CD4-positive, alpha-beta T cell treated with Interferon alpha-2 for 1 hour (primary cell): ENCODE measurements at regions not wholly inside any gene's neighbourhood (a gene's known extent, or its start where the extent isn't known, plus 50 kb on each side); places are given as distances from the start of the nearest gene placed in this dataset.
"Not testable (repeated sequence)": the region's sequence is repeated elsewhere in the genome, so short reads cannot be mapped to it uniquely, and the experiment has no call there.

ENCODE experiments used
- DNase-seq, 2 donors: peaks; one replicate each; pipeline ENCODE4 v3.0.0-alpha.2; 2020 to 2022

DNA sequence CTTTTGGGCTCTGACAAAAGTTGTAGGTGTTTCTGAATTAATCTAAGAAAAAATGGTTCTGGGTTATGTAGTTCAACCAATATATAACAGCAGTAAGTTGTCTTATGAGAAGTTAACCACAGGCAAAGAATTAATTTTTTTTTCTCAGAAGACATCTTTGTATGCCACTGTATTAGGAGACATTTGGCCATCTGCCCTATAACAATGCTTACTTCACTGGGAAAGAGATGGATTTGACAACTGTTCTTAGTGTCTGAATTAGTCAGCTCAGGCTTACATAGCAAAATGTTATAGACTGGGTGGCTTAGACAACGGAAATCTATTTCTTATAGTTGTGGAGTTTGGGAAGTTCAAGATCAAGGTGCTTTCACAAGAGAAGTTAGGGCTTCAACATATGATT is 508.1 kb downstream of the STIM2 start:
- DNase-seq, result no peak

DNA sequence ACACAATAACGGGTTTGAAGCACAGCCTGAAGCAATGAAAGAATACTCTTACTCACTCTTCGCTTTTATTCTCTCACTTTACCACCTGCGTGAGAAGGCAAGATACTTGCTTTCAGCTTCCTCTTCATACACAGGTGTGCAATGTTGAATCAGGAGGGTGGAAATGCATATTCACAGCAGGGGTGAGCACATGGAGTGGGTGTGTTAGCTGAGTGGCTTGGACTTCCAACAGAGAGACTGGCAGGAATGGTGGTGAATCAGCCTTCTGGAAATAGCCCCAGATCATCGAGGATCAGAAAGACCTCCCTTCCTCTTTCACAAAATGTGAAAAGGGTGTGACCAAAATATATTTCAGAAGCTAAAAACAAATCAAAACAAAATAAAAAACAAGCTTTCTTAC is 521.2 kb downstream of the STIM2 start:
- no peak for DNase-seq

- no peak for DNase-seq
These were observed 527.1 kb downstream of the STIM2 start for GRCh38 chr4:27387711-27388110.

DNA sequence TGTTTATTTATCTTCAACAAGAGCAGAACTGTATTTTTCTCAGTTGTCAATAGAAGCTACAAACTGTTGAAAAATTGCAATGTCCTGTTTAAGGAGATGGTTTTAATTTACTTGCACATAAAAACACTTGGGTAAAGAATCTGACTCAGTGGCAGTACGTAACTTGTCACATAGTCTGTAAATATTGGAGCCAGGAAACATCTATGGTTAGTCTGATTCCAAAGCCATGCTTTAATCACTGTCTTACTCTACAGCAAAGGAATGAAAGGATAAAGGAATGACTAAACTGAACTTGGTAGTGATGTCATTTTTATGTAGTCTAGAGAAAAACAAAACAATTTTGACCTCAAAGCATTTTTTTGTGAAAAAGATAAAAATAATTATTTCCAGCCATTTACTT is 537.2 kb downstream of the STIM2 start:
- DNase-seq, result no peak

- DNase-seq, result no peak
These were observed 538.1 kb downstream of the STIM2 start for GRCh38 chr4:27398631-27399310.

DNA sequence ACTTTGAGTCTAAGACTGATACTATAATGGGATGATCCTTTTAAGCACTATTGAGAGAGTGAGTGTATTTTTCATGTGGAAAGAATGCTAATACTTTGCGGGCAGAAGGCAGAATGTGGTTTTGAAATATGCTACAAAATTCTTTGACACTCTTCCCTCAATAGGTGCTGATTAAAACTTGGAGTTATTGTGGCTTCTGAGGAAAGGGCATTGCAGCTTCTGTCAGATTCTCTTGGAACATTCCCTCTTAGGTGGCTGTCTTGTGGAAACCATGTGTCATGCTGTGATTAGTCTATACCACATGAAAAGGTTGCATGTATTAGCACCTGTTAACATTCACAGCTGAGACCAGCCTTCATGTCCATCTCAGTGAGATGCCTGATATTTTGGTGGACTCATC is 547.0 kb downstream of the STIM2 start:
- DNase-seq, result no peak

GRCh38 chr4:27412613-27413012 is 552.0 kb downstream of the STIM2 start:
- DNase-seq, result no peak

- DNase-seq, result no peak
These were observed 554.5 kb downstream of the STIM2 start for GRCh38 chr4:27414887-27415731.

- DNase-seq, result no peak
These were observed 568.0 kb downstream of the STIM2 start for GRCh38 chr4:27428661-27429060.

DNA sequence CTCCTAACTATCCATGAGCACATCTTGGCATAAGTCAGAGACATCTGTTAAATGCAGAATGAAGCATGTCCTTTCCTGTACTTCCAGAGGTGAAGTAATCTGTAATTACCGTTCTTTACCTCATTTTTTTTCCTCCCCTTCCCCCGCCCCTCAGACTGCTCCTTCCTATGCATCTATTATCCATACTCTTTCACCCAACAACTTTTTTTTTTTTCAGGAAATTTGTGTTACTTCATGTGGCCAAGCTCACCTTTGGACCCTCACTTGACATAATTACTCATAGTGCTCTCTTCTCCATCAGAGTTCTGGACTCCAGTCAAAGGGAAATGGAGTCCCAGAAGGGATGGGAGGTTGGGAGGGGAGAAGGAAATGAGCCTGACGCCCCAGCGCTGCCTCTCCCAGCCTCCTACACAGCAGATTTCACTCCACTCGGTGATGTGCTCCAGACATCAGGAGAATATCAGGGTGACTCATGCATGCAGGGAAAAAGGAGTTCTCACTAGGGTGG is 568.8 kb downstream of the STIM2 start:
- DNase-seq, result no peak

GRCh38 chr4:27442146-27442545 is 581.5 kb downstream of the STIM2 start:
- no peak for DNase-seq

DNA sequence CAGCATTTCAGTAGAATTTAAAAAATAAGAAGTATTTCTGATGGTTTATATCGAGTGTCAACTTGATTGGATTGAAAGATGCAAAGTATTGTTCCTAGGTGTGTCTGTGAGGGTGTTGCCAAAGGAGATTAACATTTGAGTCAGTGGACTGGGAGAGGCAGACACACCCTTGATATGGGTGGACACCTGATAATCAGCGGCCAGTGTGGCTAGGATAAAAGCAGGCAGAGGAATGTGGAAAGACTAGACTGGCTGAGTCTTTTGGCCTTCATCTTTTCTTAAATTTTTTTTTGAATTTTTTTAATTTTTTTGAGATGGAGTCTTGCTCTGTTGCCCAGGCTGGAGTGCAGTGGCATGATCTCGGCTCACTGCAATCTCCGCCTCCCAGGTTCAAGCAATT is 582.0 kb downstream of the STIM2 start:
- not testable (repeated sequence) for DNase-seq

- DNase-seq, result no peak
These were observed 603.2 kb downstream of the STIM2 start for GRCh38 chr4:27463816-27464215.

DNA sequence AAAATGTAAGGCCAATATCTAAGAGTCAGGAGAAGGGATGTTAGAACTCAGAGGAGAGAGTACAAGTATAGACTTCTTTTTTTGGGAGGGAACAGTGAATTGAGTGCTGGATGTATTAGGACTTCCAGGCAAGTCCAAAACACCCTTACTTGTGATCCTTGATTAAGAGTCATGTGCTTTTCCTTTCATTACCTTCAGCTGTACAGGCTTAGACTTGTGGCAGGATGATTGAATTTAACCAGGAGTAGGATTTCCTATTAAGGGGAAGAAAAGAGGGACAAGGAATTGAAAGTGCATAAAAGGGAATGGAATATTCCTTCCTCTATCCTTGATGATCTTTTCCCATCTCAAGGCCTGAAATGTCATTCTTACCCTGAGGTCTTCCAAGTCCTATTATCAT is 606.7 kb downstream of the STIM2 start:
- DNase-seq, result no peak

- no peak for DNase-seq
These were observed 611.7 kb downstream of the STIM2 start for GRCh38 chr4:27472364-27472763.

GRCh38 chr4:27474691-27475090 is 614.0 kb downstream of the STIM2 start:
- DNase-seq, result no peak

GRCh38 chr4:27484216-27484615 is 623.6 kb downstream of the STIM2 start:
- DNase-seq, result no peak

DNA sequence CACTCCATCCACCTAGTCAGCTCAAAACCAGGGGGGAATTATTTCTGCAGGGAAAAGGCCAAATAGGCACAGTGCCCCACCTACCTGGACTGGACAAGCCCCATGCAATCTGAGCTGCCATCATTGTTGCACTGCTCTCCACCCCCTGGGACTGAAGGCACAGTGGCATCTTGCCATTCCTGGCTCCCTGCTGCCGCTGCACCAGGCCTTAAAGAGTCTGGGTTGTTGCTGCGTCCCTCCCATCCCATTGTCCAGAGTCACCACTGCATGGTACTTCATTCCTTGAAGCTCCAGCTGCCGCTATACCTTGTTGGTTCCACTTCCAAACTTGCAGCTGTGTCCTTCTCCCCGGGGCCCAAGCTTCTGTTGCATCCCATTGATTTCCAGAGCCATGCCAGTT is 629.7 kb downstream of the STIM2 start:
- no peak for DNase-seq

- no peak for DNase-seq
These were observed 630.1 kb downstream of the STIM2 start for GRCh38 chr4:27490766-27491165.

GRCh38 chr4:27506401-27506800 is 645.8 kb downstream of the STIM2 start:
- DNase-seq, result no peak

DNA sequence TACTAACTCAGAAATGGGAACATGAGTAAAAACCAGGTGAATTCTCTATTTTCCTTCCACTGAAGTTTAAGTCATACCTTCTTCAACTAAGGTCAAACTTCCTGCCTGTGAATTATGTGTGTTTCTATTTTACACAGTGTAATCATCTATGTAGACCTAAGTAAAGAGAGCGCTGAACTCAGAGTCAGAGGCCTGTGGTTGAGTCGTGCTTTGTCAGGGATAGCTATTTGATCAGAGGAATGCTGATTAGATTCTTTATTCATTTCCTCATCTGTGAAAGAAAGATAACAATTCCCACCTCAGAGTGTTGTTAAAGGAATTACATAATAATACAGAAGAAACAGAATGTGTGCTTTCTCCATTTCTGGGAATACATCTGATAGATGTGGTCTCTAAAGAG is 654.1 kb downstream of the STIM2 start:
- no peak for DNase-seq

- DNase-seq, result no peak
These were observed 654.5 kb downstream of the STIM2 start for GRCh38 chr4:27515140-27515539.

DNA sequence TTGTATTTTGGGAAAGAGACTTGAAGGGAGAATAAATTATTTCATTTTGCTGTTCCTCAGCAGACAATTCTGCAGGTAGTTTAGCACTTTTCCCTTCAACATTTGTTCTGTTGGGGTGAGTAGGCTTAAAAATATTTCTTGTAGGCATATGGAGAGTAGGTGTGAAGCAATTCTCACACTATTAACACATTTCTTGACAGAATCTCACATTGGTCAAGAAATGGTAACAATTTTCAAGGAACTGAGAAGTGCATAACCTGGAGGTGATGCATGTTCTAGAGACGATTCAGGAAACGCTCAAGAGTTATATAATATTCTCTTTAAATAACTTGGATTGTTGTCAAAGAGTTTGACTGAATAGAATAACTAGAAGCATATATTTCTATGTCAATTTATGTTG is 658.2 kb downstream of the STIM2 start:
- no peak for DNase-seq

DNA sequence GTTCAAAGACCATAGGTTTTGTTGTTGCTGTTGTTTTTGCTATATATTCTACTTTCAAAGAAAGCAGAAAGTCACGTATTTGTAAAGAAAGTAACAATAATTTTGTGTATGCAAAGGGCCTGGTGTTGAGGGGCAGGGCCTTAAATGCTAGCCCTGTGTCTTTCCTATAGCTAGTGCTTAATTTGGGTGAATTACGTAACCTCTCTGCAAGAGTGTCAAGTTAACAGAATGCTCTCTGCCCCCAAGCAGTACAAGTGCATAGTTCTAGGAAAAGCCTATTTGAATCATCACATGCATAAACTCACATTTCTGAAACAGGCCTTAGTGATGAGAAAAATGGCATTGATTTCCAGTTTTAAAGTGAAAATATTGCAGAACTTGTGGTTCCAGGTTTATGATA is 663.6 kb downstream of the STIM2 start:
- no peak for DNase-seq
